ENCODE measurements at regions not wholly inside any gene's neighbourhood (a gene's known extent, or its start where the extent isn't known, plus 50 kb on each side); places are given as distances from the start of the nearest gene placed in this dataset.
"Not testable (repeated sequence)": the region's sequence is repeated elsewhere in the genome, so short reads cannot be mapped to it uniquely, and the experiment has no call there.

DNA sequence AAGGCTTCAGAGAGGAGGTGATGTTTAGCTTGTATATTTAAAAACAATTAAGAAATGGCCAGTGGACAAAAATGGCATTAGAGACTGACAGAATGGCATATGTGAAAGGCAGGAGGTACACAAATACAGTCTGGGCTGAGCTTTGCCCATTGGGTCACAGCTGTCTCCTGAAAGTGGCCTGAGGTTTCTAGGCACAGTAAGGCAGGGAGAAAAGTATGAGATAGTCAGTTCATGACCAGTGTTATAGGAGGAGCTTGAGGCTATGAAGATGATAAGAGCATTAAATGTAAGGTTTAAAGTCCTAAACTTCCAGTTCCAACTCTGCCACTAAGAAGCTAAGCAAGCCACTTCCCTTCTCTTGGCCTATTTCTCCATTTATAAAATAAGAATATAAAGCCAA is 111.2 kb upstream of the SETMAR start:
- H3K4me1 ChIP-seq (ENCODE audit: control insufficient read depth, insufficient read depth, low read length, poor library complexity, severe bottlenecking): no peaks in the 10 kb centered on the region
- H3K27ac ChIP-seq (ENCODE audit: low read depth, low read length, severe bottlenecking): no peak overlapping the region
- no peak overlapping the region for H3K4me3 ChIP-seq (ENCODE audit: extremely low read depth, insufficient read depth, low read length, poor library complexity, severe bottlenecking)
- no peaks in the 10 kb centered on the region for H3K36me3 ChIP-seq (ENCODE audit: control insufficient read depth, insufficient read depth, low read length)
- H3K9me3 ChIP-seq (ENCODE audit: control insufficient read depth, low read length): peaks cover 5% of the 10 kb centered on the region

DNA sequence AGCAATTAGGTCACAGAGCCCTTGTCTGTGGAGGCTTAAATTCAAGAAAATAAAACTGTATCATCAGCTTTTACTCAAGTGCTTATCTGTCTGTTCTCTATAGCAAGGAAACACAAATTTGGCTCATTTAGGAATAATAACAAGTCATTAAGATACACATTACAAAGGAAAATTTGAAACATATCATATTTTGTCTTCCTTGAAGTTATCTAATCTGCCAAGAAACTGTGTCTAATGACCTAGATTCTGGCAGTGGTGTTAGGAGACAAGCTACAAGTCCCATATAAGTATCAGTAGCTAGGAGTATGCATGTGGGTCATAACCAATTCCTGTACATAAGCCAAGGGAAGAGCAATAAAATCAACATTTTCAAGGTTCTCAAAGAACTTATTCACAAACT is 108.2 kb upstream of the SETMAR start:
- H3K27ac ChIP-seq (ENCODE audit: low read depth, low read length, severe bottlenecking): no peak overlapping the region
- no peaks in the 10 kb centered on the region for H3K36me3 ChIP-seq (ENCODE audit: control insufficient read depth, insufficient read depth, low read length)
- H3K9me3 ChIP-seq (ENCODE audit: control insufficient read depth, low read length): peaks cover 5% of the 10 kb centered on the region
- H3K4me3 ChIP-seq (ENCODE audit: extremely low read depth, insufficient read depth, low read length, poor library complexity, severe bottlenecking): no peak overlapping the region
- H3K4me1 ChIP-seq (ENCODE audit: control insufficient read depth, insufficient read depth, low read length, poor library complexity, severe bottlenecking): no peaks in the 10 kb centered on the region

DNA sequence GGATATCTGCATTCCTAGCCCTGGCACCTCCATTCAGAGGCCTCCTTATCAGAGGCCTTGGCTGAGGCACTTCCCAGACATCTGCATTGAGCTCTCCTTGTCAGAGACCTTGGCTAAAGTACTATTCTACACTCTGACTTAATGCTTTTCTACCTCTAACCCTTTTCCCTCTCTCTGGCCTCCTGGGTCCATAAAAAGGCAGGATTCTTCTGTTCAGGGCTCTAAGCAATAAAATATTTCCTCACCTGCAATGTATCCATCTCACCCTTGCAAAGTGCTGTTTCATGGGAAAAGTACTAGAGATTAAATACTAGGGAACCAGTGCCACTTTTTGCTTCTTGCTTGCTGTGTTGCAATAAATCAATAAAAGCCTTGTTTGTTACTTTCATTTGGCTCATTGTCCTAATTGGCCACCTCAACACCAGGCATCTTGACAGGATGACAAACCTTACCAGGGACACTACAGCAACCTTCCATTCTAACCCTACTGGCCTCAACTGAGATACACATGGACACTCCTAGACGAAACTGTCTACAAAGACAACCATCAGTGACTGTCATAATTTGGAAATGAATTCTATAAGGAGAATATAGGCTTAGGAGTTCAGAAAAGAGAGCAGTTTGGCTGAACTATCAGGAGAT is 106.5 kb upstream of the SETMAR start:
- no peaks in the 10 kb centered on the region for H3K36me3 ChIP-seq (ENCODE audit: control insufficient read depth, insufficient read depth, low read length)
- H3K9me3 ChIP-seq (ENCODE audit: control insufficient read depth, low read length): peaks cover 5% of the 10 kb centered on the region
- H3K27ac ChIP-seq (ENCODE audit: low read depth, low read length, severe bottlenecking): no peak overlapping the region
- no CpG with 5 or more reads among the region's 1 CpG for WGBS, 2 experiments (ENCODE audit: insufficient coverage in 2 of 2)
- no peaks in the 10 kb centered on the region for H3K4me1 ChIP-seq (ENCODE audit: control insufficient read depth, insufficient read depth, low read length, poor library complexity, severe bottlenecking)
- H3K4me3 ChIP-seq (ENCODE audit: extremely low read depth, insufficient read depth, low read length, poor library complexity, severe bottlenecking): no peak overlapping the region

DNA sequence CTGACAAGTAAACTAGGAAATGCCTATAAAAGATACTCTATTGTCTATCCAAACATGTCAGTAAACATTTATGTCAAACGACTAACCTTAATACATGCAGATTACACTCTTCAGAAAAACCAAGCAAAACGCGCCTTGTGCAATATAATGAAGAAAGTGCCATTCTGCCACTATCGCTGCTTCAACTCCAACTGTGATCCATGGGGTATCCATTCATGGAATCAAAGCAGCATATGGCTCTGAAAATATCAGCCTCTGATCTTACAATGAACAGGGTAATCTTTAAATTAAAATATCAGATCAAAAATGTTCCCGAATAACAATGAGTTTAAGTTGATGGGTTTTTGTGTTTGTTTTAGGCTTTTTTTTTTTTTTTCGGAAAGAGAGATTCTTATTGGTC is 105.5 kb upstream of the SETMAR start:
- 96% methylated on average over 3 of the region's 6 CpGs; no CpG with 5 or more reads in 1 of the 2 experiments for WGBS, 2 experiments (ENCODE audit: insufficient coverage in 2 of 2)
- H3K27ac ChIP-seq (ENCODE audit: low read depth, low read length, severe bottlenecking): no peak overlapping the region
- H3K4me1 ChIP-seq (ENCODE audit: control insufficient read depth, insufficient read depth, low read length, poor library complexity, severe bottlenecking): no peaks in the 10 kb centered on the region
- H3K36me3 ChIP-seq (ENCODE audit: control insufficient read depth, insufficient read depth, low read length): no peaks in the 10 kb centered on the region
- H3K4me3 ChIP-seq (ENCODE audit: extremely low read depth, insufficient read depth, low read length, poor library complexity, severe bottlenecking): no peak overlapping the region
- peaks cover 2% of the 10 kb centered on the region for H3K9me3 ChIP-seq (ENCODE audit: control insufficient read depth, low read length)

DNA sequence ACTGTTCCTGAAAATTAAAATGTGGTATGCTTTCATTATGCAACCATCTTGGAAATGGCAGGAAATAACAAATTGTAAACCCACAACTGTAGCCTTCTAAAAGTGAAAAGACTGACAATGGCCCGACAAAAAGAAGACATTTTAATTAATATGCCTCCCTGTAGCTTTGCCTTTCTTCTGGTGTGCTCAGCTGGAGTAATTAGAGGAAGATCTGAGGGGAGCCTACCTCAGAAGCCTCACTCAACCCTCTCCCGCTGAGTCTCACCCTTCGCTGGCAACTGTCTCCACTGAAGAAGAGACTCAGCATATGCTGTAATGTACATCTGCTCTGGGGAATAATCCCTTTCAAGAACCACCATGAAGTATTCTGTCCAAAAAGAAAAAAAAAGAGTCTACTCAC is 104.7 kb upstream of the SETMAR start:
- Histone ChIP-seq H3K4me3 (ENCODE audit: extremely low read depth, insufficient read depth, low read length, poor library complexity, severe bottlenecking) (no peak overlapping the region), H3K4me1 (ENCODE audit: control insufficient read depth, insufficient read depth, low read length, poor library complexity, severe bottlenecking) (no peaks in the 10 kb centered on the region), H3K27ac (ENCODE audit: low read depth, low read length, severe bottlenecking) (no peak overlapping the region), H3K36me3 (ENCODE audit: control insufficient read depth, insufficient read depth, low read length) (no peaks in the 10 kb centered on the region), H3K9me3 (ENCODE audit: control insufficient read depth, low read length) (no peaks in the 10 kb centered on the region)
- WGBS, 2 experiments (ENCODE audit: insufficient coverage in 2 of 2): 100% methylated on average over 1 of the region's 3 CpGs; no CpG with 5 or more reads in 1 of the 2 experiments

DNA sequence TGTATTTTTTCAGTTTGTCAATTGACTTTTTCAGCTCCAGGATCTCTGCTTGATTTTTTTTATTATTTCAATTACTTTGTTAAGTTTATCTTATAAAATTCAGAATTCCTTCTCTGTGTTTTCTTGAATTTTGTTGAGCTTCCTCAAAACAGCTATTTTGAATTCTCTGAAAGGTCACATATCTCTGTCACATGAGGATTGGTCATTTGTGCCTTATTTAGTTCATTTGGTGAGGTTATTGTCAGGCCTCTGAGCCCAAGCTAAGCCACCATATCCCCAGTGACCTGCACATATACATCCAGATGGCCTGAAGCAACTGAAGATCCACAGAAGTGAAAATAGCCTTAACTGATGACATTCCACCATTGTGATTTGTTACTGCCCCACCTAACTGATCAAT is 98.4 kb upstream of the SETMAR start:
- H3K36me3 ChIP-seq (ENCODE audit: control insufficient read depth, insufficient read depth, low read length); H3K27ac ChIP-seq (ENCODE audit: low read depth, low read length, severe bottlenecking); H3K4me3 ChIP-seq (ENCODE audit: extremely low read depth, insufficient read depth, low read length, poor library complexity, severe bottlenecking); H3K9me3 ChIP-seq (ENCODE audit: control insufficient read depth, low read length); H3K4me1 ChIP-seq (ENCODE audit: control insufficient read depth, insufficient read depth, low read length, poor library complexity, severe bottlenecking): not testable (repeated sequence)

DNA sequence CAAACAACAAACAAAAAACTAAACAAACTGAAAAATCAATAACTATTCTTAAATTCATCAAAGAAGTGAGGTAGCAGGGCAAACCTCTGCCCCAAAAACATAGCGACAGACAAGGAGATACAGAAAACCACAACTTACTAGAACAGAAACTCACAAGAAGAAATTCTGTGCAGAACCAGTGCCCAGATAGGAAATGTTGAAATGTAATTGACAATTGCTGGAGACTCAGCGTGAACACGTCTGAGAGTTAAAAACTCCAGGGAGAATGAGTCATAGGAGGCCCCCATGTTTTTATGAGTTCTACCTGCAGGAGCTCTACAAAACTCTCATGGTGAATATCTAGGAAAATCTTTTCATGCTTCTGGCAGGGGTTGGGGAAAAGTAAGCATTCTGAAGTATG is 95.5 kb upstream of the SETMAR start:
- H3K9me3 ChIP-seq (ENCODE audit: control insufficient read depth, low read length): no peaks in the 10 kb centered on the region
- WGBS, 2 experiments (ENCODE audit: insufficient coverage in 2 of 2): 29% methylated on average over 2 of the region's 3 CpGs; no CpG with 5 or more reads in 1 of the 2 experiments

DNA sequence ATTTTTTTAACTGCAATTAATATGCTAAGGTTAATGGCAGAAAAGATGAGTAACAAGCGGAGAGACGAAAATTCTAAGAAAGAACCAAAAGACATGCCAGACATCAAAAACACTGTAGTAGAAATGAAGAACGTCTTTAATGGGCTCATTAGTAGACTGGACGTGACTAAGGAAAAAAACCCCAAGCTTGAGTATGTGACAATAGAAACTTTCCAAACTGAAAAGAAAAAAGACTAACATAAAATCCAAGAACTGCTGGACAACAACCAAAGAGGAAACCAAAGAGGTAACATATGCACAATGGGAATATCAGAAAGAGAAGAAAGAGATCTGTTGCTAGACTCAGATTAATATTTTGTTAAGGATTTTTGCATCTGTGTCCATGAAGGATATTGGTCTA is 94.6 kb upstream of the SETMAR start:
- Histone ChIP-seq H3K4me3 (ENCODE audit: extremely low read depth, insufficient read depth, low read length, poor library complexity, severe bottlenecking) (no peak overlapping the region), H3K4me1 (ENCODE audit: control insufficient read depth, insufficient read depth, low read length, poor library complexity, severe bottlenecking) (no peaks in the 10 kb centered on the region), H3K36me3 (ENCODE audit: control insufficient read depth, insufficient read depth, low read length) (no peaks in the 10 kb centered on the region), H3K27ac (ENCODE audit: low read depth, low read length, severe bottlenecking) (no peak overlapping the region), H3K9me3 (ENCODE audit: control insufficient read depth, low read length) (no peaks in the 10 kb centered on the region)
- WGBS, 2 experiments (ENCODE audit: insufficient coverage in 2 of 2): 73% methylated on average over 2 of the region's 4 CpGs; no CpG with 5 or more reads in 1 of the 2 experiments

More for the DNA sequence above, 95.5 kb upstream of the SETMAR start:
- H3K36me3 ChIP-seq (ENCODE audit: control insufficient read depth, insufficient read depth, low read length): no peaks in the 10 kb centered on the region
- H3K4me1 ChIP-seq (ENCODE audit: control insufficient read depth, insufficient read depth, low read length, poor library complexity, severe bottlenecking): no peaks in the 10 kb centered on the region
- no peak overlapping the region for H3K4me3 ChIP-seq (ENCODE audit: extremely low read depth, insufficient read depth, low read length, poor library complexity, severe bottlenecking)
- no peak overlapping the region for H3K27ac ChIP-seq (ENCODE audit: low read depth, low read length, severe bottlenecking)

DNA sequence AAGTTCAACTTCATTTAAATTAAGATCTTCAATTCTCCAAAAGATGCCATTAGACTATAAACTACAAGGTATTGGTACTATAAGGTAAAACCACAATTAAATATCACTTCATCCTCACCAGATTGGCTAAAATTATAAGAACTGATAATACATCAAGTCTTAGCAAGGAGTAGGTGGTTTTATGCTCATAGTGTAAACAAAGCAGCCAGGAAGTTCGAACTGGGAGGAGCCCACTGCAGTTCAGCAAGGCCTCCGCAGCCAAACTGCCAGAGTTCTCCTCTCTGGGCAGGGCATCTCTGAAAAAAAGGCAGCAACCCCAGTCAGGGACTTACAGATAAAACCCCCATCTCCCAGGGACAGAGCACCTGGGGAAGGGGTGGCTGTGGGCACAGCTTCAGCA is 91.6 kb upstream of the SETMAR start:
- 79% methylated on average over 2 of the region's 2 CpGs; no CpG with 5 or more reads in 1 of the 2 experiments for WGBS, 2 experiments (ENCODE audit: insufficient coverage in 2 of 2)
- Histone ChIP-seq H3K4me1 (ENCODE audit: control insufficient read depth, insufficient read depth, low read length, poor library complexity, severe bottlenecking) (no peaks in the 10 kb centered on the region), H3K4me3 (ENCODE audit: extremely low read depth, insufficient read depth, low read length, poor library complexity, severe bottlenecking) (no peak overlapping the region), H3K27ac (ENCODE audit: low read depth, low read length, severe bottlenecking) (no peak overlapping the region), H3K9me3 (ENCODE audit: control insufficient read depth, low read length) (no peaks in the 10 kb centered on the region), H3K36me3 (ENCODE audit: control insufficient read depth, insufficient read depth, low read length) (no peaks in the 10 kb centered on the region)

DNA sequence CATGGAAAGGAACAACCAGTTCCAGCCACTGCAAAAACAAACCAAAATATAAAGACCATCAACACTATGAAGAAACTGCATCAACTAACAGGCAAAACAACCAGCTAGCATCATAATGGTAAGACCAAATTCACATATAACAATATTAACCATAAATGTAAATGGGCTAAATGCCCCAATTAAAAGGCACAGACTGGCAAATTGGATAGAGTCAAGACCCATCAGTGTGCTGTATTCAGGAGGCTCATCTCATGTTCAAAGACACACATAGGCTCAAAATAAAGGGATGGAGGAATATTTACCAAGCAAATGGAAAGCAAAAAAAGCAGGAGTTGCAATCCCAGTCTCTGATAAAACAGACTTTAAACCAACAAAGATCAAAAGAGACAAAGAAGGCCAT is 89.7 kb upstream of the SETMAR start:
- H3K36me3 ChIP-seq (ENCODE audit: control insufficient read depth, insufficient read depth, low read length); H3K4me3 ChIP-seq (ENCODE audit: extremely low read depth, insufficient read depth, low read length, poor library complexity, severe bottlenecking); H3K4me1 ChIP-seq (ENCODE audit: control insufficient read depth, insufficient read depth, low read length, poor library complexity, severe bottlenecking); H3K27ac ChIP-seq (ENCODE audit: low read depth, low read length, severe bottlenecking); H3K9me3 ChIP-seq (ENCODE audit: control insufficient read depth, low read length): not testable (repeated sequence)

DNA sequence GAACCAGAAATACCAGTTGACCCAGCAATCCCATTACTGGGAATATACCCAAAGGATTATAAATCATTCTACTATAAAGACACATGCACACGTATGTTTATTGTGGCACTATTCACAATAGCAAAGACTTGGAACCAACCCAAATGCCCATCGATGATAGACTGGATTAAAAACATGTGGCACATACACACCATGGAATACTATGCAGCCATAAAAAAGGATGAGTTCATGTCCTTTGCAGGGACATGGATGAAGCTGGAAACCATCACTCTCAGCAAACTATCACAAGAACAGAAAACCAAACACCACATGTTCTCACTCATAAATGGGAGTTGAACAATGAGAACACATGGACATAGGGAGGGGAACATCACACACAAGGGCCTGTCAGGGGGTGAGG is 86.2 kb upstream of the SETMAR start:
- not testable (repeated sequence) for H3K36me3 ChIP-seq (ENCODE audit: control insufficient read depth, insufficient read depth, low read length); H3K4me1 ChIP-seq (ENCODE audit: control insufficient read depth, insufficient read depth, low read length, poor library complexity, severe bottlenecking); H3K4me3 ChIP-seq (ENCODE audit: extremely low read depth, insufficient read depth, low read length, poor library complexity, severe bottlenecking); H3K9me3 ChIP-seq (ENCODE audit: control insufficient read depth, low read length); H3K27ac ChIP-seq (ENCODE audit: low read depth, low read length, severe bottlenecking)
- WGBS, 2 experiments (ENCODE audit: insufficient coverage in 2 of 2): no CpG with 5 or more reads among the region's 2 CpGs

Data from mesodermal cell (in vitro differentiated cells).